RPMI8226 (cell line): ENCODE measurements at regions not wholly inside any gene's neighbourhood (a gene's known extent, or its start where the extent isn't known, plus 50 kb on each side); places are given as distances from the start of the nearest gene placed in this dataset.

Experiments
- DNase-seq: peaks from one replicate; pipeline ENCODE4 v3.0.0-alpha.2; 2015

GRCh38 chr10:132486539-132487121 is 51.0 kb upstream of the INPP5A start:
- DNase-seq, result no peak

- peak; percentile 52 for DNase-seq
Measured at GRCh38 chr10:132487241-132488135, 50.1 kb upstream of the INPP5A start.
